ENCODE measurements at regions not wholly inside any gene's neighbourhood (a gene's known extent, or its start where the extent isn't known, plus 50 kb on each side); places are given as distances from the start of the nearest gene placed in this dataset.

DNA sequence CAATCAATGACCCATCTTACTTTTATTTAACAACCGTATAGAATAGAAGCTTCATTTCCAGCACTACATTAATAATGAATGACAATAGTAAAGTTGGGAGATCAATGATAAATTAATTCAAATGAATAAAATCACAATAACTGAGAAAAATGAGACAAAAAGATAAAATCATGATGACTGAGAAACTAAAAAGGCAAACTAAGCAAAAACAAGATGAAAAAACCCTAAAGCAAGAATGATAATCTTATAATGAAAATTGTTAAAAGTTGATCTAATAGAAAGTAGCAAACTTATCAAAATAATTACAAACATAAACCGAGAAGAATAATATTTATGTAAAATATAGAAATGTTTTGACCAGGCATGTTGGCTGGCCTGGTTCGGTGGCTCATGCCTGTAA lies 130.4 kb upstream of the INPP4B start:
- Histone ChIP-seq H3K9me3 (ENCODE audit: control insufficient read depth, low read depth, low read length) (no peaks in the 10 kb centered on the region), H4K20me1 (ENCODE audit: control insufficient read depth, insufficient read depth, insufficient read length) (no peaks in the 10 kb centered on the region), H3K79me2 (ENCODE audit: insufficient read depth, low read length) (no peaks in the 10 kb centered on the region), H3K18ac (ENCODE audit: insufficient read length, low read depth, low read length) (no peak overlapping the region), H3K14ac (ENCODE audit: insufficient read depth, low read length) (no peak overlapping the region), H3K23ac (ENCODE audit: insufficient read length, low read depth, low read length) (no peak overlapping the region), H2BK12ac (ENCODE audit: insufficient read length, low read depth, low read length) (no peak overlapping the region), H2BK15ac (ENCODE audit: low read depth, low read length) (no peak overlapping the region), H2AFZ (ENCODE audit: low read length) (no peak overlapping the region), H3K79me1 (ENCODE audit: insufficient read depth, low read depth, low read length, poor library complexity, severe bottlenecking) (no peaks in the 10 kb centered on the region), H3K56ac (ENCODE audit: insufficient read length, low read depth, low read length) (no peak overlapping the region), H3K23me2 (ENCODE audit: insufficient read length, low read depth, low read length, poor library complexity, severe bottlenecking) (no peaks in the 10 kb centered on the region), H4K8ac (replicated peaks; ENCODE audit: insufficient read length, low read depth, low read length) (no peak overlapping the region), H3K27me3 (ENCODE audit: insufficient read depth, low read length) (no peaks in the 10 kb centered on the region), H3K4me1 (ENCODE audit: insufficient read depth, low read length) (no peaks in the 10 kb centered on the region), H3K4ac (ENCODE audit: low read depth, low read length) (no peak overlapping the region), H3T11ph (ENCODE audit: low read length) (no peak overlapping the region), H2BK20ac (ENCODE audit: low read depth, low read length, poor library complexity, severe bottlenecking) (no peak overlapping the region), H3K27ac (ENCODE audit: insufficient read length, low read depth, low read length) (no peak overlapping the region), H3K4me2 (ENCODE audit: insufficient read depth, insufficient read length, low read length) (no peak overlapping the region), H2AK5ac (ENCODE audit: insufficient read length, low read length) (no peak overlapping the region), H2BK120ac (ENCODE audit: low read depth, low read length, poor library complexity, severe bottlenecking) (no peak overlapping the region), H3K9ac (ENCODE audit: extremely low read depth, insufficient read length, low read length) (no peak overlapping the region), H4K91ac (ENCODE audit: insufficient read length, low read depth, low read length) (no peak overlapping the region), H2BK5ac (ENCODE audit: insufficient read length, low read length) (no peak overlapping the region), H4K5ac (ENCODE audit: insufficient read length, low read depth, low read length) (no peak overlapping the region)
- Mint-ChIP-seq H3K9me3 (no peaks in the 10 kb centered on the region), H3K4me1 (peaks cover 0 to 7% of the 10 kb centered on the region in 2 experiments; a peak in 2 of 4 replicates), H3K27me3 (ENCODE audit: low read depth) (no peaks in the 10 kb centered on the region), H3K4me3 (no peak overlapping the region), H3K27ac (no peak overlapping the region), H3K36me3 (ENCODE audit: insufficient read depth in 1 of 3, low read depth in 3 of 3) (no peaks in the 10 kb centered on the region)
- WGBS (ENCODE audit: extremely low coverage, insufficient read length, low lambda C conversion rate) = no CpG with 5 or more reads among the region's 3 CpGs
- TF ChIP-seq, protein P1, sequence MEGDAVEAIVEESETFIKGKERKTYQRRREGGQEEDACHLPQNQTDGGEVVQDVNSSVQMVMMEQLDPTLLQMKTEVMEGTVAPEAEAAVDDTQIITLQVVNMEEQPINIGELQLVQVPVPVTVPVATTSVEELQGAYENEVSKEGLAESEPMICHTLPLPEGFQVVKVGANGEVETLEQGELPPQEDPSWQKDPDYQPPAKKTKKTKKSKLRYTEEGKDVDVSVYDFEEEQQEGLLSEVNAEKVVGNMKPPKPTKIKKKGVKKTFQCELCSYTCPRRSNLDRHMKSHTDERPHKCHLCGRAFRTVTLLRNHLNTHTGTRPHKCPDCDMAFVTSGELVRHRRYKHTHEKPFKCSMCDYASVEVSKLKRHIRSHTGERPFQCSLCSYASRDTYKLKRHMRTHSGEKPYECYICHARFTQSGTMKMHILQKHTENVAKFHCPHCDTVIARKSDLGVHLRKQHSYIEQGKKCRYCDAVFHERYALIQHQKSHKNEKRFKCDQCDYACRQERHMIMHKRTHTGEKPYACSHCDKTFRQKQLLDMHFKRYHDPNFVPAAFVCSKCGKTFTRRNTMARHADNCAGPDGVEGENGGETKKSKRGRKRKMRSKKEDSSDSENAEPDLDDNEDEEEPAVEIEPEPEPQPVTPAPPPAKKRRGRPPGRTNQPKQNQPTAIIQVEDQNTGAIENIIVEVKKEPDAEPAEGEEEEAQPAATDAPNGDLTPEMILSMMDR (conservative IDR thresholded peaks at IDR 0.05) = no peak
- DNase-seq = no peak

Measured in H9 (cell line).